DOHH2 (cell line): ENCODE measurements at regions not wholly inside any gene's neighbourhood (a gene's known extent, or its start where the extent isn't known, plus 50 kb on each side); places are given as distances from the start of the nearest gene placed in this dataset.

ENCODE experiments used
- H3F3A ChIP-seq: fragments of 200-600 bp; sonication (generic), shearing (Covaris generic); 2 replicates; pipeline ENCODE4 v1.6.0; 2016; ENCODE audit warnings: antibody characterized with exemption, mild to moderate bottlenecking; ENCODE audit not compliant: control insufficient read depth, insufficient read depth
- H3K27ac ChIP-seq: fragments of 200-600 bp; sonication (generic); 2 replicates; pipeline ENCODE4 v1.5.1; 2014; ENCODE audit warnings: low read depth, mild to moderate bottlenecking, low read length, moderate library complexity
- H3K27me3 ChIP-seq: fragments of 200-600 bp; sonication (generic); 2 replicates; pipeline ENCODE4 v1.6.1; 2014; ENCODE audit warnings: mild to moderate bottlenecking, low read length, mixed read lengths; ENCODE audit not compliant: control insufficient read depth
- H3K36me3 ChIP-seq: fragments of 200-600 bp; sonication (generic); 2 replicates; pipeline ENCODE4 v1.6.1; 2014; ENCODE audit warnings: mild to moderate bottlenecking, low read length, moderate library complexity, mixed read lengths; ENCODE audit not compliant: control insufficient read depth
- H3K4me1 ChIP-seq: fragments of 200-600 bp; sonication (generic); 2 replicates; pipeline ENCODE4 v1.6.1; 2014; ENCODE audit warnings: mild to moderate bottlenecking, low read length, mixed read lengths; ENCODE audit not compliant: control insufficient read depth
- H3K4me2 ChIP-seq: fragments of 200-600 bp; sonication (generic); 2 replicates; pipeline ENCODE4 v1.6.0; 2014; ENCODE audit warnings: mild to moderate bottlenecking, low read length, moderate library complexity
- H3K4me3 ChIP-seq: fragments of 200-600 bp; sonication (generic); 2 replicates; pipeline ENCODE4 v1.5.1; 2014; ENCODE audit warnings: mild to moderate bottlenecking, low read length, mixed read lengths
- H3K79me2 ChIP-seq: fragments of 200-600 bp; sonication (generic); 2 replicates; pipeline ENCODE4 v1.6.1; 2014; ENCODE audit warnings: mild to moderate bottlenecking, low read length, mixed read lengths; ENCODE audit not compliant: control insufficient read depth
- H3K9me2 ChIP-seq: fragments of 200-600 bp; sonication (generic); replicated peaks from 2 replicates; pipeline ENCODE4 v1.6.1; 2014; ENCODE audit warnings: mild to moderate bottlenecking, low read length, mixed read lengths; ENCODE audit not compliant: control insufficient read depth
- H3K9me3 ChIP-seq: fragments of 200-600 bp; sonication (generic); 2 replicates; pipeline ENCODE4 v1.6.1; 2014; ENCODE audit warnings: antibody characterized with exemption, low read length, mixed read lengths; ENCODE audit not compliant: control insufficient read depth, insufficient read depth
- H4K20me1 ChIP-seq: fragments of 200-600 bp; sonication (generic); 2 replicates; pipeline ENCODE4 v1.6.0; 2014; ENCODE audit warnings: low read depth, mild to moderate bottlenecking, antibody characterized with exemption, low read length, moderate library complexity; ENCODE audit not compliant: control insufficient read depth, insufficient read depth
- CTCF ChIP-seq: fragments of 200-600 bp; sonication (generic); IDR thresholded peaks from one replicate; pipeline ENCODE4 v1.5.1; 2014; ENCODE audit warnings: antibody characterized with exemption, mild to moderate bottlenecking, low read depth, low read length; ENCODE audit not compliant: poor library complexity, severe bottlenecking
- EZH2phosphoT487 ChIP-seq: fragments of 200-600 bp; sonication (generic); IDR thresholded peaks from 2 replicates; pipeline ENCODE4 v1.6.1; 2017; ENCODE audit warnings: borderline replicate concordance, mild to moderate bottlenecking, antibody characterized with exemption, low read length, moderate library complexity, mixed read lengths

- no peak for TF ChIP-seq CTCF
- TF ChIP-seq EZH2phosphoT487, result no peak
- Histone ChIP-seq H3K9me2 (no peaks in the 10 kb centered on the region), H3K36me3 (no peaks in the 10 kb centered on the region), H3K4me1 (no peaks in the 10 kb centered on the region), H3K27me3 (no peaks in the 10 kb centered on the region), H3K4me2 (no peak overlapping the region), H3K4me3 (no peak overlapping the region), H4K20me1 (no peaks in the 10 kb centered on the region), H3F3A (no peaks in the 10 kb centered on the region), H3K79me2 (no peaks in the 10 kb centered on the region), H3K27ac (no peak overlapping the region), H3K9me3 (no peaks in the 10 kb centered on the region)
Observed at GRCh38 chr15:77717333-77717990, 84.8 kb upstream of the LINGO1 start.

GRCh38 chr15:77716632-77717332 lies 84.1 kb upstream of the LINGO1 start:
- no peaks in the 10 kb centered on the region for H4K20me1 ChIP-seq
- H3K27me3 ChIP-seq, result no peaks in the 10 kb centered on the region

GRCh38 chr15:77715860-77716259 lies 83.1 kb upstream of the LINGO1 start:
- H3K4me3 ChIP-seq, result no peak overlapping the region
- no peak for TF ChIP-seq CTCF
- no peak for TF ChIP-seq EZH2phosphoT487
- H3K4me1 ChIP-seq, result no peaks in the 10 kb centered on the region
- no peak overlapping the region for H3K4me2 ChIP-seq
- H3K27ac ChIP-seq, result no peak overlapping the region
- no peaks in the 10 kb centered on the region for H3K79me2 ChIP-seq
- H3K9me2 ChIP-seq, result no peaks in the 10 kb centered on the region
- H3F3A ChIP-seq, result no peaks in the 10 kb centered on the region
- H4K20me1 ChIP-seq, result no peaks in the 10 kb centered on the region
- no peaks in the 10 kb centered on the region for H3K27me3 ChIP-seq
- H3K36me3 ChIP-seq, result no peaks in the 10 kb centered on the region
- no peaks in the 10 kb centered on the region for H3K9me3 ChIP-seq

More at GRCh38 chr15:77716632-77717332, 84.1 kb upstream of the LINGO1 start:
- no peaks in the 10 kb centered on the region for H3K36me3 ChIP-seq
- H3K4me3 ChIP-seq, result no peak overlapping the region
- TF ChIP-seq CTCF, result no peak
- TF ChIP-seq EZH2phosphoT487, result no peak
- no peaks in the 10 kb centered on the region for H3F3A ChIP-seq
- H3K9me3 ChIP-seq, result no peaks in the 10 kb centered on the region
- no peaks in the 10 kb centered on the region for H3K4me1 ChIP-seq
- H3K79me2 ChIP-seq, result no peaks in the 10 kb centered on the region
- no peak overlapping the region for H3K27ac ChIP-seq
- no peak overlapping the region for H3K4me2 ChIP-seq
- no peaks in the 10 kb centered on the region for H3K9me2 ChIP-seq
